ENCODE measurements at regions not wholly inside any gene's neighbourhood (a gene's known extent, or its start where the extent isn't known, plus 50 kb on each side); places are given as distances from the start of the nearest gene placed in this dataset.

- TF ChIP-seq CTCF (IDR thresholded peaks at IDR 0.05) (no peak), POLR2A (IDR thresholded peaks at IDR 0.05) (no peak)
These were observed 103.7 kb upstream of the PDC start for GRCh38 chr1:186564582-186564981.
